HK-2 (cell line): ENCODE measurements at regions not wholly inside any gene's neighbourhood (a gene's known extent, or its start where the extent isn't known, plus 50 kb on each side); places are given as distances from the start of the nearest gene placed in this dataset.

Source experiments
- DNase-seq: peaks from one replicate; pipeline ENCODE4 v3.0.0-alpha.2; 2018; ENCODE audit not compliant: unreplicated experiment

- no peak for DNase-seq
These were observed 61.4 kb upstream of the ELK3 start for GRCh38 chr12:96132819-96133218.

GRCh38 chr12:96134200-96134599, 60.0 kb upstream of the ELK3 start:
- DNase-seq = no peak

GRCh38 chr12:96136161-96136560, 58.0 kb upstream of the ELK3 start:
- peak; percentile 68 for DNase-seq

- no peak for DNase-seq
These were observed 57.3 kb upstream of the ELK3 start for GRCh38 chr12:96136725-96137378.

GRCh38 chr12:96140174-96140573, 54.0 kb upstream of the ELK3 start:
- DNase-seq = peak; percentile 28

GRCh38 chr12:96141216-96141912, 52.8 kb upstream of the ELK3 start:
- DNase-seq = no peak

GRCh38 chr12:96143392-96143791, 50.8 kb upstream of the ELK3 start:
- no peak for DNase-seq

- no peak for DNase-seq
These were observed 50.2 kb upstream of the ELK3 start for GRCh38 chr12:96143827-96144565.
